OCI-LY3 (cell line): ENCODE measurements at regions not wholly inside any gene's neighbourhood (a gene's known extent, or its start where the extent isn't known, plus 50 kb on each side); places are given as distances from the start of the nearest gene placed in this dataset.

Experiments used
- H2AFZ ChIP-seq: fragments of 200-600, 300-600 bp; shearing (Covaris generic); 2 replicates; pipeline ENCODE4 v1.6.0; 2014; ENCODE audit warnings: antibody characterized with exemption, low read depth, low read length
- H3K27ac ChIP-seq: fragments of 200-600, 300-600 bp; sonication (generic); 2 replicates; pipeline ENCODE4 v1.5.1; 2014; ENCODE audit warnings: mild to moderate bottlenecking, low read length, moderate library complexity, mixed read lengths
- H3K27me3 ChIP-seq: fragments of 200-600, 300-600 bp; sonication (generic); 2 replicates; pipeline ENCODE4 v1.6.1; 2014; ENCODE audit warnings: low read depth, low read length, mixed read lengths
- H3K36me3 ChIP-seq: fragments of 200-600, 300-600 bp; sonication (generic); replicated peaks from 2 replicates; pipeline ENCODE3; 2014; ENCODE audit warnings: low read depth, low read length, mixed read lengths
- H3K4me1 ChIP-seq: fragments of 300-600, 200-600 bp; sonication (generic); 2 replicates; pipeline ENCODE4 v1.6.1; 2014; ENCODE audit warnings: low read length, mixed read lengths
- H3K4me2 ChIP-seq: fragments of 200-600, 300-600 bp; sonication (generic); 2 replicates; pipeline ENCODE4 v1.6.1; 2014; ENCODE audit warnings: low read length, mixed read lengths
- H3K4me3 ChIP-seq: fragments of 300-600, 200-600 bp; sonication (generic); 2 replicates; pipeline ENCODE4 v1.5.1; 2014; ENCODE audit warnings: antibody characterized with exemption, mild to moderate bottlenecking, low read length, moderate library complexity
- H3K79me2 ChIP-seq: fragments of 300-600, 200-600 bp; shearing (Covaris generic); 2 replicates; pipeline ENCODE4 v1.6.1; 2014; ENCODE audit warnings: mild to moderate bottlenecking, low read length, mixed read lengths
- H3K9ac ChIP-seq: fragments of 300-600, 200-600 bp; shearing (Covaris generic); 2 replicates; pipeline ENCODE4 v1.6.0; 2014; ENCODE audit warnings: mild to moderate bottlenecking, low read length, moderate library complexity
- H3K9me3 ChIP-seq: fragments of 200-600, 300-600 bp; shearing (Covaris generic); 2 replicates; pipeline ENCODE4 v1.6.1; 2014; ENCODE audit warnings: low read length, mixed read lengths; ENCODE audit not compliant: insufficient read depth
- H4K20me1 ChIP-seq: fragments of 200-600, 300-600 bp; sonication (generic); 2 replicates; pipeline ENCODE4 v1.6.1; 2016; ENCODE audit warnings: low read length, mixed read lengths; ENCODE audit not compliant: insufficient read depth
- EZH2phosphoT487 ChIP-seq: fragments of 200-600 bp; shearing (Covaris generic); IDR thresholded peaks from 2 replicates; pipeline ENCODE4 v1.6.1; 2018; ENCODE audit warnings: antibody characterized with exemption, mixed run types, low read depth
- TF ChIP-seq, protein P1 (sequence below): fragments of 200-600, 300-600 bp; sonication (generic); IDR thresholded peaks from 2 replicates; pipeline ENCODE4 v1.5.1; 2014; ENCODE audit warnings: antibody characterized with exemption, low read length, low read depth

DNA sequence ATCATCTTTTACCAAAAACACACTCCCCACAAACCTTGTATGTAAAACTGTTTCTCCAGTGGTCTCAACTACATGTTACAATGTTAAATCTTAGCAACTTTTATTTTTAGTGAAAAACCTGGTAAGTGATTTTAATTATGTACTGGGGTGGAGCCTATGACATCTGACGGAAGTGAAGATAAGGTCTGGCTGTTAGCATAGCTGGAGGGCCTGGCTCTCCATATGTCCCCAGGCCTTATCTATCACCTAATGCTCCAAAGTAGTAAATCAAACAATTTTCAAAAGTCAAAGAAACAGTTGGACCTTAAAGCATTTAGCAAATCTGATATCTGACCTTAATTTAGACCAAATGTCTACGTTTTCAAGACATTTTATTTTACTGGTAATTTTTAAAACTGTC is 173.6 kb upstream of the SMAD3 start:
- no peaks in the 10 kb centered on the region for H3K36me3 ChIP-seq
- no peaks in the 10 kb centered on the region for H3K4me1 ChIP-seq
- H3K9me3 ChIP-seq, result peaks cover 9% of the 10 kb centered on the region; the same call in 1 of the 2 replicates
- H3K79me2 ChIP-seq, result no peaks in the 10 kb centered on the region
- TF ChIP-seq, protein P1, sequence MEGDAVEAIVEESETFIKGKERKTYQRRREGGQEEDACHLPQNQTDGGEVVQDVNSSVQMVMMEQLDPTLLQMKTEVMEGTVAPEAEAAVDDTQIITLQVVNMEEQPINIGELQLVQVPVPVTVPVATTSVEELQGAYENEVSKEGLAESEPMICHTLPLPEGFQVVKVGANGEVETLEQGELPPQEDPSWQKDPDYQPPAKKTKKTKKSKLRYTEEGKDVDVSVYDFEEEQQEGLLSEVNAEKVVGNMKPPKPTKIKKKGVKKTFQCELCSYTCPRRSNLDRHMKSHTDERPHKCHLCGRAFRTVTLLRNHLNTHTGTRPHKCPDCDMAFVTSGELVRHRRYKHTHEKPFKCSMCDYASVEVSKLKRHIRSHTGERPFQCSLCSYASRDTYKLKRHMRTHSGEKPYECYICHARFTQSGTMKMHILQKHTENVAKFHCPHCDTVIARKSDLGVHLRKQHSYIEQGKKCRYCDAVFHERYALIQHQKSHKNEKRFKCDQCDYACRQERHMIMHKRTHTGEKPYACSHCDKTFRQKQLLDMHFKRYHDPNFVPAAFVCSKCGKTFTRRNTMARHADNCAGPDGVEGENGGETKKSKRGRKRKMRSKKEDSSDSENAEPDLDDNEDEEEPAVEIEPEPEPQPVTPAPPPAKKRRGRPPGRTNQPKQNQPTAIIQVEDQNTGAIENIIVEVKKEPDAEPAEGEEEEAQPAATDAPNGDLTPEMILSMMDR, result no peak
- TF ChIP-seq EZH2phosphoT487, result no peak
- H3K4me3 ChIP-seq, result no peak overlapping the region
- no peak overlapping the region for H3K9ac ChIP-seq
- no peak overlapping the region for H3K27ac ChIP-seq
- no peaks in the 10 kb centered on the region for H3K27me3 ChIP-seq
- H4K20me1 ChIP-seq, result no peaks in the 10 kb centered on the region
- no peak overlapping the region for H3K4me2 ChIP-seq
- no peak overlapping the region for H2AFZ ChIP-seq

DNA sequence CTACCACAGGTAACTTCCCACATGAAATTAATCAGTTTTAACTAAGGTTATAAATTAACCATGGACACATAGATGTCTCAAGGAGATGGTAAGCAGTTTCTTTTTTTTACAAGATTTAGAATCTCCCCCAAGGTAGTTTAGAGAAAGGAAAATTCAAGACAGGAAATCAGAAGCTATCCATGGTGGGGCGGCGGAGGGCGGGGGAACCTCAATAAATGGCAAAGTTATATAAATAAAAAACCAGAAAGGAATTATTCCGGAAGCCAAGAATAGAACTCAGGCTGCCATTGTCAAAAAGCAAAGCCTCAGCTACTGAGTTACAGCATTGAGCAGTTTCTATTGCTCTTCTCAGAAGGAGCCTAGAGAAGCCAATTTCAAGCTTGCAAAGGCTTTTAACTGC is 172.1 kb upstream of the SMAD3 start:
- Histone ChIP-seq H3K9ac (no peak overlapping the region), H3K27ac (no peak overlapping the region), H4K20me1 (no peaks in the 10 kb centered on the region), H2AFZ (no peak overlapping the region), H3K27me3 (no peaks in the 10 kb centered on the region), H3K4me3 (no peak overlapping the region), H3K79me2 (no peaks in the 10 kb centered on the region), H3K4me1 (no peaks in the 10 kb centered on the region), H3K4me2 (no peak overlapping the region), H3K36me3 (no peaks in the 10 kb centered on the region), H3K9me3 (peaks cover 9% of the 10 kb centered on the region; the same call in 1 of the 2 replicates)
- TF ChIP-seq, protein P1, result no peak
- no peak for TF ChIP-seq EZH2phosphoT487

DNA sequence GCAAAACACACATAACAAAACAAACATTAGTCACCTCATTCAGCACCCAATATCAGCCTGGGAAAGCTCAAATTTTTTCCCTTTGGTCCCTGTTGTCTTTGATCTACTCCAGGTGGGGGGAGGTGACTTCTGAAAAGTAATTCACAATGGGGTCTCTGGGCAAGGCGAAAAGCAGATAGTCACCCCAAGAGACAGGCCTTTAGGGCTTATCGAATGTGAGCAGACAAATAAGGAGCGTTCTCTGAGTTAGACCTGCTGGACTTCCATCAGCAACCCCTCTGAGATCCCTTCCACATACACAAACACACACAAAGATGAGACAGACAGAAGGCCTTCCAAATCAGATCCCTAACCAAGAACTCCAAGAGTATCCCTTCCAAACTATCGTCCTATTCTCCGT is 171.0 kb upstream of the SMAD3 start:
- Histone ChIP-seq H3K4me3 (no peak overlapping the region), H3K4me2 (no peak overlapping the region), H3K27ac (no peak overlapping the region), H2AFZ (no peak overlapping the region), H3K4me1 (no peaks in the 10 kb centered on the region), H3K27me3 (no peaks in the 10 kb centered on the region), H3K36me3 (no peaks in the 10 kb centered on the region), H3K79me2 (no peaks in the 10 kb centered on the region), H3K9ac (no peak overlapping the region), H4K20me1 (no peaks in the 10 kb centered on the region), H3K9me3 (peaks cover 3% of the 10 kb centered on the region; the same call in 1 of the 2 replicates)
- TF ChIP-seq EZH2phosphoT487, result no peak
- TF ChIP-seq, protein P1, result no peak

DNA sequence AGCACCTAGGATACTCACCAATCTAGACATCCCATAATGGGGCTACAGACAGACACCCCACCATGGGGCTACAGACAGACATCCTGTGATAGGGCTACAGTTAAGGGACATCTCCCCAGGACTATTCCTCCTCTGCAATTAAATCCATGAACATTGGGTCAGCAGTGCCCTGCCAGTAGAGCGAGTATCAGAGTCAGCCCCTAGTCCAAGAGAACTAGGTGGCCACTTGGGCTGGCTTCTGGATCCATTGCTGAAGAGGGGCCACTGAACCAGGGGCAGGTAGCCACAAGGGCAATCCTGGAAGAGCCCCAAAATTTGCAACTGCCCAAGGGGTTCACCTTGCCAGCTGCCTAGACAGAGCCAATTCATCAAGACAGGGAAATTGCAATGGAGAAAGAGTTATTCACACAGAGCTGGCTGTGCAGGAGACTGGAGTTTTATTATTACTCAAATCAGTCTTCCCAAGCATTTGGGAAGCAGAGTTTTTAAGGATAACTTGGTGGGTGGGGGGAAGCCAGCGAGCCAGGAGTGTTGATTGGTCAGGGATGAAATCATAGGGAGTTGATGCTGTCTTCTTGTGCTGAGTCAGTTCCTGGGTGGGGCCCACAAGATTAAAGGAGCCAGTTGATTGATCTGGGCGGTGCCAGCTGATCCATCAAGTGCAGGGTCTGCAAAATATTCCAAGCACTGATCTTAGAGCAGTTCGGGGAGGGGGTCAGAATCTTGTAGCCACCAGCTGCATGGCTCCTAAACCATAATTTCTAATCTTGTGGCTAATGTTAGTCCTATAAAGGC is 170.2 kb upstream of the SMAD3 start:
- Histone ChIP-seq H3K9ac (no peak overlapping the region), H3K36me3 (no peaks in the 10 kb centered on the region), H3K79me2 (no peaks in the 10 kb centered on the region), H3K27me3 (no peaks in the 10 kb centered on the region), H3K4me2 (no peak overlapping the region), H3K4me3 (no peak overlapping the region), H3K9me3 (no peaks in the 10 kb centered on the region), H3K27ac (no peak overlapping the region), H3K4me1 (no peaks in the 10 kb centered on the region), H4K20me1 (no peaks in the 10 kb centered on the region), H2AFZ (no peak overlapping the region)
- no peak for TF ChIP-seq EZH2phosphoT487
- TF ChIP-seq, protein P1, result no peak
